Loucy (cell line): ENCODE measurements at regions not wholly inside any gene's neighbourhood (a gene's known extent, or its start where the extent isn't known, plus 50 kb on each side); places are given as distances from the start of the nearest gene placed in this dataset.

Experiments
- H2AFZ ChIP-seq: fragments of 200-600 bp; sonication (generic); 2 replicates; pipeline ENCODE4 v1.6.0; 2016; ENCODE audit warnings: antibody characterized with exemption, mild to moderate bottlenecking, low read length, moderate library complexity
- H3F3A ChIP-seq: fragments of 200-600 bp; 2 replicates; pipeline ENCODE4 v1.6.0; 2016; ENCODE audit warnings: antibody characterized with exemption, low read depth, mild to moderate bottlenecking
- H3K27me3 ChIP-seq: fragments of 200-600 bp; sonication (generic); 2 replicates; pipeline ENCODE4 v1.6.1; 2014; ENCODE audit warnings: low read length, mild to moderate bottlenecking; ENCODE audit not compliant: insufficient read depth, poor library complexity, severe bottlenecking
- H3K36me3 ChIP-seq: fragments of 200-600 bp; sonication (generic); 2 replicates; pipeline ENCODE4 v1.6.1; 2016; ENCODE audit warnings: low read length; ENCODE audit not compliant: insufficient read depth
- H3K4me1 ChIP-seq: fragments of 200-600 bp; sonication (generic); 2 replicates; pipeline ENCODE4 v1.5.1; 2014; ENCODE audit warnings: low read length, mild to moderate bottlenecking; ENCODE audit not compliant: insufficient read depth, poor library complexity, severe bottlenecking
- H3K4me2 ChIP-seq: fragments of 200-600 bp; sonication (generic); 2 replicates; pipeline ENCODE4 v1.6.0; 2014; ENCODE audit warnings: antibody characterized with exemption, low read length, low read depth, mild to moderate bottlenecking; ENCODE audit not compliant: poor library complexity, severe bottlenecking
- H3K4me3 ChIP-seq: fragments of 200-600 bp; sonication (generic); 2 replicates; pipeline ENCODE4 v1.5.1; 2014; ENCODE audit warnings: low read length, mild to moderate bottlenecking, mixed read lengths; ENCODE audit not compliant: poor library complexity, severe bottlenecking
- H3K79me2 ChIP-seq: fragments of 200-600 bp; sonication (generic); 2 replicates; pipeline ENCODE4 v1.6.1; 2014; ENCODE audit warnings: low read length; ENCODE audit not compliant: insufficient read depth
- H3K9ac ChIP-seq: fragments of 200-600 bp; sonication (generic); 2 replicates; pipeline ENCODE4 v1.6.0; 2014; ENCODE audit warnings: mild to moderate bottlenecking, low read depth, low read length, moderate library complexity; ENCODE audit not compliant: poor library complexity, severe bottlenecking
- H3K9me2 ChIP-seq: fragments of 200-600 bp; sonication (generic); replicated peaks from 2 replicates; pipeline ENCODE4 v1.6.1; 2016; ENCODE audit warnings: low read depth, low read length, mixed read lengths
- H3K9me3 ChIP-seq: fragments of 200-600 bp; sonication (generic); 2 replicates; pipeline ENCODE4 v1.6.1; 2014; ENCODE audit warnings: mild to moderate bottlenecking, antibody characterized with exemption, low read length, low read depth; ENCODE audit not compliant: insufficient read depth
- H4K20me1 ChIP-seq: fragments of 200-600 bp; sonication (generic); 2 replicates; pipeline ENCODE4 v1.6.0; 2014; ENCODE audit warnings: antibody characterized with exemption, low read length, mild to moderate bottlenecking; ENCODE audit not compliant: insufficient read depth, poor library complexity, severe bottlenecking
- EZH2phosphoT487 ChIP-seq: fragments of 200-600 bp; IDR thresholded peaks from 2 replicates; pipeline ENCODE4 v1.6.1; 2018; ENCODE audit warnings: antibody characterized with exemption, mild to moderate bottlenecking, moderate library complexity, borderline replicate concordance
- TF ChIP-seq, protein P1 (sequence below): fragments of 200-600 bp; sonication (generic); conservative IDR thresholded peaks from 2 replicates; pipeline ENCODE4 v1.5.1; 2014; ENCODE audit warnings: mild to moderate bottlenecking, antibody characterized with exemption, low read length

DNA sequence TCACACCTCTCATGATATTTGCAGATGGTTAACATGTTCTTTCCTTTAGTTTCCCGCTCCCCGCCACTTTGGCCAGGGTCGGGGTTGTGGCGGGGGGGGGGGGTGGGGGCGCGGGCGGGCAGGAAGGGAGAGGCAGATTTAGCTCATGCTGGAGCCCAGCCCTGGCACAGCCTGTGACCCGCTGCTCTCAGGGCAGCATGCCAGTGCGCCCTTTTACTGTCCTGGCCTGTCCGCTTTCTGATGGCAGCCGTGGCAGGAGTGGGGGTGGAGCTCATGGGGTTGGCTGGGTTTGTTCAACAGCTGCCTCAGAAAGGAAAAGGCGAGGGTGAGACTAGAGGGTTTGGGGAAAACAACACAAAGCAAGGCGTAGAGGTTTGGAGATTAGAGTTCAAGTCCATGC lies 56.1 kb downstream of the TNP1 start:
- Histone ChIP-seq H3K27me3 (no peaks in the 10 kb centered on the region), H3K4me1 (no peaks in the 10 kb centered on the region), H3F3A (no peaks in the 10 kb centered on the region), H3K9ac (no peak overlapping the region), H3K4me2 (no peak overlapping the region), H3K36me3 (no peaks in the 10 kb centered on the region), H3K9me3 (no peaks in the 10 kb centered on the region), H4K20me1 (no peaks in the 10 kb centered on the region), H3K79me2 (no peaks in the 10 kb centered on the region), H3K9me2 (no peaks in the 10 kb centered on the region), H3K4me3 (no peak overlapping the region), H2AFZ (no peak overlapping the region)
- TF ChIP-seq, protein P1, sequence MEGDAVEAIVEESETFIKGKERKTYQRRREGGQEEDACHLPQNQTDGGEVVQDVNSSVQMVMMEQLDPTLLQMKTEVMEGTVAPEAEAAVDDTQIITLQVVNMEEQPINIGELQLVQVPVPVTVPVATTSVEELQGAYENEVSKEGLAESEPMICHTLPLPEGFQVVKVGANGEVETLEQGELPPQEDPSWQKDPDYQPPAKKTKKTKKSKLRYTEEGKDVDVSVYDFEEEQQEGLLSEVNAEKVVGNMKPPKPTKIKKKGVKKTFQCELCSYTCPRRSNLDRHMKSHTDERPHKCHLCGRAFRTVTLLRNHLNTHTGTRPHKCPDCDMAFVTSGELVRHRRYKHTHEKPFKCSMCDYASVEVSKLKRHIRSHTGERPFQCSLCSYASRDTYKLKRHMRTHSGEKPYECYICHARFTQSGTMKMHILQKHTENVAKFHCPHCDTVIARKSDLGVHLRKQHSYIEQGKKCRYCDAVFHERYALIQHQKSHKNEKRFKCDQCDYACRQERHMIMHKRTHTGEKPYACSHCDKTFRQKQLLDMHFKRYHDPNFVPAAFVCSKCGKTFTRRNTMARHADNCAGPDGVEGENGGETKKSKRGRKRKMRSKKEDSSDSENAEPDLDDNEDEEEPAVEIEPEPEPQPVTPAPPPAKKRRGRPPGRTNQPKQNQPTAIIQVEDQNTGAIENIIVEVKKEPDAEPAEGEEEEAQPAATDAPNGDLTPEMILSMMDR = no peak
- no peak for TF ChIP-seq EZH2phosphoT487

DNA sequence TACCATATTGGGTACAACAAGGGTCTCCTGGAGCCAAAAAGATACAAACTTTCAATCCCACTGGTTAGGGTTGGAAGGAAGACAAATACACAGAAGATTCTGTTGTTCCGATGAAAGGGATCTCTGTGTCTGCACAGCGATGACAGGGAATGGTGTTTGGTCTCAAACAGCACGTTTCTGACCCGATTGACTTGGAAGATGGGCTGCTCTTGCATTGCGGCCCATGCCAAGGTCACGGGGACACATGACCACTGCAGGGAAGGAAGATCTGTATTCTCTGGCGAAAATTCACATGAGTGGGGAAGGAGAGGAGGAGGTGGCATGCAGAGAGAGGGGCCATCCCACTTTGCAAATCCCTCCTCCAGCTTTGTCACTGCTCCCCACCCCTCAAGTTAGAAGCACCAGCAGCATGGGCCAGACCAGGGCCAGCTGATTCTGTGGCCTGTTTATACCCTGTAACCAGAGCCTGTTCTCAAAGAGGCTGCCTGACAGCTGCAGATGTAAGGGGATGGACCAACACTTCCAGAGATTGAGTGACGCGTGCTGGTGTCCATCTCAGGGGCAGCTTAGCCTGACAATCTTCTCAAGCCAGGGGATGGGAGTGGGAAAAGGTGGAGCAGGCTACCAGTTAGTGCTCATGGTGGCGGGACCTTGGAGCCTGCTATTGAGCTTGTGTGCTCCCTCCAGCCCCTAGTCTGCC lies 57.2 kb downstream of the TNP1 start:
- Histone ChIP-seq H3K36me3 (no peaks in the 10 kb centered on the region), H3K4me1 (no peaks in the 10 kb centered on the region), H3K9ac (no peak overlapping the region), H3K4me3 (no peak overlapping the region), H3K27me3 (no peaks in the 10 kb centered on the region), H3K9me3 (no peaks in the 10 kb centered on the region), H4K20me1 (no peaks in the 10 kb centered on the region), H3K79me2 (no peaks in the 10 kb centered on the region), H3F3A (no peaks in the 10 kb centered on the region), H3K9me2 (no peaks in the 10 kb centered on the region), H2AFZ (no peak overlapping the region), H3K4me2 (no peak overlapping the region)
- no peak for TF ChIP-seq EZH2phosphoT487
- TF ChIP-seq, protein P1 = no peak

DNA sequence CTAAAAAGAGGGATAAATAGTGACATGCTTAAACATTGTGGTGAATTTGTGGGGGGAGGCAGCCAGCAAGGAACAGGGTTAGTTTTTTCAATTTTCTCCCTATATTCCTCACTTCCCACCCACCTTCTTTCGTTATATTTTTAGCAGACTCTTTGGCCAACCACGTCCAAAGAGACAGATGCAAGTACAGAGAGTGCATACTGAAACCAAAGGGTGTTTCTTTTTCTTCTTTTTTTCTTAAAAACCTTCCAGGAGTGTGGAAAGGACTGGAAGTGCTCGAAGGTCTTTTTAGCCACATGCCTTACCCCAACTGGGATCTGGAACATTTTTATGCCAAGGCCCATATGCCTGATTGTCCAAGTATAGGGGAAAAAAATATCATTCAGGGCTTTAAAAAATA lies 59.0 kb downstream of the TNP1 start:
- no peaks in the 10 kb centered on the region for H3K9me2 ChIP-seq
- no peaks in the 10 kb centered on the region for H4K20me1 ChIP-seq
- no peaks in the 10 kb centered on the region for H3K27me3 ChIP-seq
- no peaks in the 10 kb centered on the region for H3K79me2 ChIP-seq
- no peaks in the 10 kb centered on the region for H3K36me3 ChIP-seq
- no peaks in the 10 kb centered on the region for H3F3A ChIP-seq
- H3K4me2 ChIP-seq = no peak overlapping the region
- no peak overlapping the region for H2AFZ ChIP-seq
- H3K4me3 ChIP-seq = no peak overlapping the region
- H3K9ac ChIP-seq = no peak overlapping the region
- H3K4me1 ChIP-seq = no peaks in the 10 kb centered on the region
- H3K9me3 ChIP-seq = no peaks in the 10 kb centered on the region
- TF ChIP-seq EZH2phosphoT487 = no peak
- TF ChIP-seq, protein P1 = no peak
